RPMI8226 (cell line): ENCODE measurements at regions not wholly inside any gene's neighbourhood (a gene's known extent, or its start where the extent isn't known, plus 50 kb on each side); places are given as distances from the start of the nearest gene placed in this dataset.
"Not testable (repeated sequence)": the region's sequence is repeated elsewhere in the genome, so short reads cannot be mapped to it uniquely, and the experiment has no call there.

ENCODE experiments used
- DNase-seq: peaks from one replicate; pipeline ENCODE4 v3.0.0-alpha.2; 2015

- DNase-seq = no peak
These were observed 320.1 kb downstream of the PTTG2 start for GRCh38 chr4:38280323-38280706.

DNA sequence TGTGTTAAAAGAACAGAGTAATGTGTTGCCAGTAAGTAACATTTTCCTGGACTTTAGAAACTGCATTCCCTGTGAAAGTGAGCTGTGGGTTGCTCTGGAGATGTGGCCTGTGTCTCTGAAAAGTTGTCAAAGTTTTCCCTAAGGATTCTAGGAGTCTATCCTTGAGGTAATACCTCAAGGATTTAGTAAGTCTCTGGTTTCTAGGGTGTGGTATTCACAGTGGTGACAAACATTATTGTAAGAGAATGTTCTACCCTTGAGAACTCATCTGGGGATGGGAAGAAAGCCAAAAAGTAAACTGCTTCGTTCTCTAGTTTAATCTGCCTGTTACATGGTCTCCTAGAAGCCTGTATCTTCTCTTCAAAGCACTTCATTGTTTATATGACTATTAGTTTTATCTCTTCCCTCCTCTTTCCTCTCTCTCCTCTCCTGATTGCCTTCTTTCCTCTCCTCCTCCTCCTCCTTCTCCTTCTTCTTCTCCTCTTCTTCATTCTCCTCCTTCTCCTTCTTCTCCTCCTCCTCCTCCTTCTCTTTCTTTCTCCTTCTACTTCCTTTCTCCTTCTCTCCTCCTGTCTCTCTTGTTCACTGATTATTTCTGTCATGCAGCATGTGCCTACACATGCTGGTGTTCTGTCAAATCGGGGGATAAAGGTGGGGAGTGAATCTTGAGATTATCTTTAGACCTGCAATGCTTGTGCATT, 321.3 kb downstream of the PTTG2 start:
- DNase-seq = no peak

DNA sequence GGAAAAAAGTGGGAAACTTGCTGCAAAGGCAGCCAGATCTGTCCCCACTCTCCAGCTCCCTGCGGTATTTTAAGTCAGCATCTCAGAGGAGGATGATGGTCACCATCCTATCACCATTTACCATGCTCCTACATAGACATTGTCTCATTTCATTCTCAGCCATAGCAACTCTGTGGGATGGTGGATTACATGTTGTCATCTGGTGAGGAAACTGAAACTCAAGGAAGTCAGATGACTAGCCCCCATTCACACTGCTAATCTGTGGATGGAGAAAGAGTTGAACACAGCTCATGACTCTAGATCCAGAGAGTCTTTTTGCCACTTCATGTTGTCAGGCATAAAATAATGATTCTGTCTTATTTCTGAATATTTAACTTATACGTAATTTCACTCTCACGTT, 323.5 kb downstream of the PTTG2 start:
- no peak for DNase-seq

DNA sequence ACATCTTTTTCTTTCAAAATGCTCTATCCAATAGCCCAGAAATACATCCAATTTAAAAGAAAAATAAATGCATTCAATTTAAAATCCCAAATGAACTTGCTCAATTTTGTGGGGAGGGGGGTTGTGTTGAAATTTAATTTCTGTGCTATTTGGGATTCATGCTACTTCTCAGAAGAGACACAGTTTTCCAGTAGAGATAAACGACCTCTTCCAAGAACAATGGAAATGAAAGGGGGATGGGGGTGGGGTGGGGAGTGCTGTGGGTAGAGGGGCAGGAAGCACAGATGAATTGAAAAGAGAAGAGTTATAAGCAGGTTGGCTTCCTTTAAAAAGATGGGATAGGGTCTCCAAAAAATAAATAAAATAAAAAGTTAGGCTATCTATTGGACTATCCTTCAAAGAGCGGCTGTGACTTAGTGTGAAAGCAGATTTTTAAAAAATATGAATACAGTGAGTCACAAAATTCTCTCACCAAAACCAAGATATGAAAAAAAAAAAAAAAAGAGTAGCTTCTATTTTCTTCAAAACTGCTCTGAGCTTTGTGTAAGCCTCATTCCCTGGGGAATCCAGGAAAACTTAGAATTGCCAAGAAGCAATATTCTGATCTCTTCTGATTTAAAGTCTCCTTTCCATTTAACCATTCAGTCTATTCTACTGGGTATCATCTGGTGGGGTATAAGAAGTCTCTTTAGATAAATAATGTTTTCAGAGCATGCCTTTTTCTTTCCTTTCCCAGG, 324.3 kb downstream of the PTTG2 start:
- no peak for DNase-seq

GRCh38 chr4:38287101-38287851, 327.1 kb downstream of the PTTG2 start:
- no peak for DNase-seq

DNA sequence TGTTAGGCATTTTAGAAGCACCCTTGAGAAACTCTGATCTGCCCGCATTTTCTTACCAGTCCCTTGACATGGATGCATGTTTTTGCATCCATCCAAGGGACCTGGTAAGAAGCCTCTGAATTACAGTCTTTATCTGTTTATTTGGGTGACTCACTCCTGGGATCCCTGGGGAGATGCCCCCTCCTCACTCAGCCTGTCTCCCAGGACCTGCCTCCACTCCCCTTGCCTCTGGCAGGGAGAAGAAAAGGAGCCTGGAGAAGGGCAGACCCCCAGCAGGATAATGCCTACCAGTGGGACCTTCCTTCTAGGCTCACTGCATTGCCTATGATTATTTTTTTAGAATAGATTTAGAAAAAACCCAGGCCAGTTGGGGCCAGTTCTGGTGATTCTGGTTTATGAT, 329.4 kb downstream of the PTTG2 start:
- no peak for DNase-seq

GRCh38 chr4:38290366-38290765, 330.2 kb downstream of the PTTG2 start:
- no peak for DNase-seq

DNA sequence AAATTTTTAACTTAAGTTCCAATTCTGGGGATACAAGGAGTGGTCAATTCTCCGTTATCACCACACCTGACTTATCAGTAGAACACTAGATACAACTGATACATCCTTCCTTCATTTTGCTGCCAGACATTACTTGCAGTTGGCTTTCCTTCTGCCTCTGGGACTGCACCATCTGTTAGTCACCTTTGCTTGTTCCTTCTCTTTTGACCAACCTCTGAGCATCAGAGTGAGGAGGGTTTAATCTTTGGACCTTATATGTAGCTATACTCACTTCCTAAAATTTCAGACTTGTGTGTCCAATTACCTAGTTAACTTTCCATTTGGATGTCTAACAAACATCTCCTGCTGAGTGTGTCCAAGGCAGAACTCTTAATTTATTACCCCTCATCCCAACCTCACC, 330.7 kb downstream of the PTTG2 start:
- DNase-seq = no peak

- DNase-seq = no peak
These were observed 332.3 kb downstream of the PTTG2 start for GRCh38 chr4:38292529-38292928.

GRCh38 chr4:38294238-38294637, 334.0 kb downstream of the PTTG2 start:
- DNase-seq = no peak

GRCh38 chr4:38297061-38297460, 336.9 kb downstream of the PTTG2 start:
- no peak for DNase-seq

DNA sequence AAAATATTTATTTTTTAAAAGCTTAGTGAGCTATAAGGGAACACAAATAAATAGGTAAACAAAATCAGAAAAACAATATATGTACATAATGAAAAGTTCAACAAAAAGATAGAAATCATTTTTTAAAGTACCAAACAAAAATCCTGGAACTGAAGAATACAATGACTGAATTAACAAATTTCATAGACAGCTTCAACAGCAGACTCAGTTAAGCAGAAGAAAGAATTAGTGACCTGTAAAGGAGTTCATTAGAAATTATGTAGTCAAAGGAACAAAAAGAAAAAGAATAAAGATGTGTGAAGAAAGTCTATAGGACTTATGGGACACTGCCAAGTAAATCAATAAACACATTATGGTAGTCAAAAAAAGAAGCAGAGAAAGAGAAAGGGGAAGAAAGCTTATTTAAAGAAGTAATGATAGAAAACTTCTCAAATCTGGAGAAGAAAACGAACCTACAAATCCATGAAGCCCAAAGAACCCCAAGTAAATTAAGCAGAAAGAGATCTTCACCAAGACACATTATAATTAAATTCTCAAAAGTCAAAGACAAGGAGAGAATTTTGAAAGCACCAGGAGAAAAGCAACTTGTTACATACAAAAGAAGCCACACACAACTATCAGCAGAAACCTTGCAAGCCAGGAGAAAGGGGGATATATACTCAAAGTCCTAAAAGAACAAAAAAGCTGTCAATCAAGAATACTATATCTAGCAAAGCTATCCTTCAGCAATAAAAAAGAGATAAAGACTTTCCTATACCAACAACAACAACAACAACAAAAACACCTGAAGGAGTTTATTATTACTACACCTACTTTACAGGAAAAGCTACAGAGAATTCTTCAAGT, 338.9 kb downstream of the PTTG2 start:
- DNase-seq = no peak

GRCh38 chr4:38302910-38303309, 342.7 kb downstream of the PTTG2 start:
- no peak for DNase-seq

DNA sequence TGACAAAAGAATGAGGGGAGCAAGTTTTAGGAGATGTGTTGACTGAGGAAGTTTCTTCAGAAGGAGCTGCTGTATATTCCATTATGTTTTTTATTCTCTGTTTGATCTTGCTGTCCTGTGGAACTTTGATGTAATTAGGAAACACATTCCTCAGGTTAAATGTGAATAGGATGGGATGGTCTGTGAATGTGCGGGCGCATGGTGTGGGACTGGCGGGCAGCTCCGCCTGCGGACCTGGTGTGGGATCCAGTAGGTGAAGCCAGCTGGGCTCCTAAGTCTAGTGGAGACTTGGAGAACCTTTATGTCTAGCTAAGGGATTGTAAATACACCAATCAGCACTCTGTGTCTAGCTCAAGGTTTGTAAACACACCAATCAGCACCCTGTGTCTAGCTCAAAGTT, 344.3 kb downstream of the PTTG2 start:
- not testable (repeated sequence) for DNase-seq

DNA sequence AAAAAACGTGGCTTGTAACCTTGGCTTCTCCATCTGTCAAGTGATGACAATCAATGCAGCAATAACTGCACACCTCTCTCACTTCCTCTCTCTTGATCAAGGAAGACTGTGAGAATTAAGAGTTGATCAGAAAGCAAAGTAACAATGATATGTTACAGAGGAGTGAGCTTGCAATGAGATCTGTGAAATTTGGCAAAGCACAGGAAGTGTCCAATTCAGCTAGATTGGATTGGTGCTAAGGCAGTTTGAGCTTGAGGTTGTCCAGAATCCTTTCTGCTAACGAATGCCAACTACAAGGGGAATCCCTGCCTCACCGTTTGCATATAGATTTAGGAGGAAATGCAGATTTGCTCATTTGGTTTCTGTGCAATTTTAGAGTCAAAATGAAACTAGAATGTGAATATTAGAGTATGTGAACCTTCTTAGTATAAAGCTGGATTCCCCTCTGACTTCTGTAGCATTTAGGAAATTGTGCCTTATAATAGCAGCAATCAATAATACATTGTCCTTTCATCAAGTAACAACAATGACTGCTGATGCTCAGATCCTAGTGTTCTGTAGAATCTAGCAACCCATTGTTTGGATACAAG, 346.4 kb downstream of the PTTG2 start:
- DNase-seq = peak; percentile 34

DNA sequence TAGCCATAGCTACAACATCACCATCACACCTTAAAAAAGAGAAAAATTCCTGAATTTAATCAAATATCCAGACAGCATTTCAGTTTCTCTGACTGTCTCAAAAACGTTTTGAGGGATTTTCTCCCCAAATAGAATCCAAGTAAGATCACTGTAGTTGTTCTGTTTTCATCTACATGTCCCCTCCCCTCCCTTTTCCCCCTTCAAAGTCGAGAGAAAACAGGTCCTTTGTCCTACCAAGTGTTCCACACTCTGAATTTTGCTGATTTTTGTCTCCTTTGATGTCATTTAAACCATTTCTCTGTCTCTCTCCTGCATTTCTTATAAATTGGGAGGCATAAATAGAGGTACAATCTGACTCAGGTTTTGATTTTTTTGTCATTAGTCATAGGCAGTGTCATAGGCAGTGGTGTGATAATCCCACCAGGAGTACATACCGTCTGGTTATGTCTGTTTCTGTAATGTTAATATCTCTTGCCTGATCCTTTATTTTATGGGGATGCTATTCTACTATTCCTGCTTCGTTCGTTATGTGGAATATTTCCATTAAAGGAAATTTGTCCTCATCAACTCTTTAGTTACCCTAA, 348.6 kb downstream of the PTTG2 start:
- no peak for DNase-seq

DNA sequence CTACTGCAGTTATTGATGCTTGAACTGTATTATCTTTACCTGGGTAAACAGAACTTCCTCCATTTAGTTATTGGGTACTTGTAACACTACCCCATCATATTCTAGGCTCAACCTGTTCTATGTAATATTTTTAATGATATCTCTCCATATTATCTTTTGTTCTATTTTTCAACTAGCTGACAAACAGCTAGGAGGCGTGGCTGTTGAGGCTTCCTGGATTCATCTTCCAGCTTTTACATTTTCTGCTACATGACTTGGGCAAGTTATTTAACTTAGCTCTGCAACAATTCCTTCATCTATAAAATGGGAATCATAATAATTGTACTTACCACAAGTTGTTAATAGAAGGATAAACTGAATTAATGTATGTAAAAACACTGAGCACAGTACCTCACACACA, 349.3 kb downstream of the PTTG2 start:
- no peak for DNase-seq

DNA sequence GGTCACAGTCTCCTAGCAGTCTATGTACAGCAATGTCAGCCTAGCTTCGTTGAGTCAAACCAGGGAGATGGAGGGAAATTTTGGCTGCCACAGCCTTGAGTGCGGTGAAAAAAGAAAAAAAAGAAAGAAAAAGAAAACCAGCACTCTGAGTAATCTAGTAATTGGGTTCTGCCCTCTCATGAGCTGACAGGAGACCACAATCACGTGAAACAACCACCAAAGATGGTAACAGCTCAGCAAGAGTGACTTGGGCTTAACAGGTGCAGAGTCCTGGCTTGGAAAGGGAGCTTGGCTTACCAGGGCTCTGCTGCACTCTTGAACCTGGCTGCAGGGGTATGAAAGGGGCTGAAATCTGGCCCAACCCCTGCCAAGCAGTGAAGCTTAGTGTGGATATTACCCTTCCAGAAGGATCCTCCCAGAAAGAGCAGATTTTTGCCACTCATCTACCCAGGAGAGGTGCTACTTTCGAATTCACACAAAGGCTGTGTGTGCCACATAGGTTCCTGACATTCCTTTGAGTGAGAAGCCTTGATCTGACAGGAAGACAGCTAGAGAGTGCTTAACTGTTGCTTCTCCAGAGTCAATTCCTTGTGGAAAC, 350.3 kb downstream of the PTTG2 start:
- DNase-seq = peak; percentile 90

GRCh38 chr4:38311495-38312126, 351.4 kb downstream of the PTTG2 start:
- no peak for DNase-seq

GRCh38 chr4:38313175-38313574, 350.8 kb upstream of the KLF3 start:
- peak; percentile 86 for DNase-seq

- peak; percentile 60 for DNase-seq
These were observed 349.9 kb upstream of the KLF3 start for GRCh38 chr4:38313999-38314561.
